NCI-H526 treated with DMSO at 0.1 percent for 48 hours (cell line): ENCODE measurements at regions not wholly inside any gene's neighbourhood (a gene's known extent, or its start where the extent isn't known, plus 50 kb on each side); places are given as distances from the start of the nearest gene placed in this dataset.

Experiments
- DNase-seq: peaks from one replicate; lab custom pipeline; 2025; lab: John Stamatoyannopoulos, UW

- DNase-seq, result no peak
These were observed 50.7 kb upstream of the SPATA12 start for GRCh38 chr3:57009802-57010201.

- DNase-seq, result no peak
These were observed 51.1 kb upstream of the SPATA12 start for GRCh38 chr3:57009367-57009766.

- DNase-seq, result no peak
These were observed 52.7 kb upstream of the SPATA12 start for GRCh38 chr3:57007521-57008460.

GRCh38 chr3:57006949-57007419, 53.5 kb upstream of the SPATA12 start:
- DNase-seq, result no peak

- peak; percentile 81 for DNase-seq
These were observed 54.2 kb upstream of the SPATA12 start for GRCh38 chr3:57006179-57006657.

GRCh38 chr3:57004229-57004628, 56.2 kb upstream of the SPATA12 start:
- DNase-seq, result no peak

- DNase-seq, result no peak
These were observed 56.8 kb upstream of the SPATA12 start for GRCh38 chr3:57003676-57004075.

GRCh38 chr3:57001356-57001755, 59.1 kb upstream of the SPATA12 start:
- no peak for DNase-seq

GRCh38 chr3:57000012-57000411, 60.5 kb upstream of the SPATA12 start:
- DNase-seq, result no peak

- DNase-seq, result no peak
These were observed 60.9 kb upstream of the SPATA12 start for GRCh38 chr3:56999547-56999946.

- DNase-seq, result no peak
These were observed 62.4 kb upstream of the SPATA12 start for GRCh38 chr3:56998076-56998529.

- no peak for DNase-seq
These were observed 62.8 kb upstream of the SPATA12 start for GRCh38 chr3:56997675-56998074.

GRCh38 chr3:56997041-56997440, 63.4 kb upstream of the SPATA12 start:
- DNase-seq, result no peak

GRCh38 chr3:56994391-56994790, 66.1 kb upstream of the SPATA12 start:
- no peak for DNase-seq

- no peak for DNase-seq
These were observed 69.8 kb upstream of the SPATA12 start for GRCh38 chr3:56990641-56991015.

- DNase-seq, result no peak
These were observed 70.4 kb upstream of the SPATA12 start for GRCh38 chr3:56989977-56990640.

GRCh38 chr3:56989169-56989976, 71.1 kb upstream of the SPATA12 start:
- no peak for DNase-seq

- DNase-seq, result peak; percentile 49
These were observed 71.9 kb upstream of the SPATA12 start for GRCh38 chr3:56988458-56989168.

- DNase-seq, result no peak
These were observed 73.1 kb upstream of the SPATA12 start for GRCh38 chr3:56987238-56987895.

- DNase-seq, result no peak
These were observed 74.1 kb upstream of the SPATA12 start for GRCh38 chr3:56986347-56986746.

GRCh38 chr3:56985878-56986277, 74.6 kb upstream of the SPATA12 start:
- DNase-seq, result no peak
